GM18870 (cell line): ENCODE measurements at regions not wholly inside any gene's neighbourhood (a gene's known extent, or its start where the extent isn't known, plus 50 kb on each side); places are given as distances from the start of the nearest gene placed in this dataset.

Experiments
- ATAC-seq: cut with Tn5 transposase; IDR thresholded peaks from one replicate; pipeline ENCODE4 v1.9.1; 2021; ENCODE audit warnings: moderate library complexity; ENCODE audit not compliant: unreplicated experiment

GRCh38 chr2:35033748-35034147, 1321.8 kb upstream of the CRIM1 start:
- no peak for ATAC-seq

GRCh38 chr2:35023545-35023944, 1332.0 kb upstream of the CRIM1 start:
- ATAC-seq, result no peak

- no peak for ATAC-seq
These were observed 1355.1 kb upstream of the CRIM1 start for GRCh38 chr2:35000453-35000852.

- no peak for ATAC-seq
These were observed 1356.8 kb upstream of the CRIM1 start for GRCh38 chr2:34998741-34999140.

GRCh38 chr2:34997779-34998178, 1357.8 kb upstream of the CRIM1 start:
- ATAC-seq, result no peak

- ATAC-seq, result no peak
These were observed 1360.4 kb upstream of the CRIM1 start for GRCh38 chr2:34995196-34995595.

GRCh38 chr2:34991508-34992274, 1363.9 kb upstream of the CRIM1 start:
- no peak for ATAC-seq

- no peak for ATAC-seq
These were observed 1370.1 kb upstream of the CRIM1 start for GRCh38 chr2:34985474-34985873.

- ATAC-seq, result no peak
These were observed 1374.9 kb upstream of the CRIM1 start for GRCh38 chr2:34980689-34981088.

GRCh38 chr2:34979148-34979547, 1376.4 kb upstream of the CRIM1 start:
- no peak for ATAC-seq

- no peak for ATAC-seq
These were observed 1362.7 kb upstream of the FAM98A start for GRCh38 chr2:34961822-34962221.

GRCh38 chr2:34954758-34955157, 1355.7 kb upstream of the FAM98A start:
- no peak for ATAC-seq

- no peak for ATAC-seq
These were observed 1351.7 kb upstream of the FAM98A start for GRCh38 chr2:34950797-34951196.

- ATAC-seq, result no peak
These were observed 1350.2 kb upstream of the FAM98A start for GRCh38 chr2:34949316-34949715.

- no peak for ATAC-seq
These were observed 1337.0 kb upstream of the FAM98A start for GRCh38 chr2:34936089-34936488.

GRCh38 chr2:34912084-34912483, 1313.0 kb upstream of the FAM98A start:
- peak; percentile 97 for ATAC-seq

- ATAC-seq, result no peak
These were observed 1311.0 kb upstream of the FAM98A start for GRCh38 chr2:34909992-34910705.

GRCh38 chr2:34907812-34908211, 1308.7 kb upstream of the FAM98A start:
- ATAC-seq, result no peak

- no peak for ATAC-seq
These were observed 1302.6 kb upstream of the FAM98A start for GRCh38 chr2:34901739-34902138.

- no peak for ATAC-seq
These were observed 1300.0 kb upstream of the FAM98A start for GRCh38 chr2:34899079-34899478.

- no peak for ATAC-seq
These were observed 1293.7 kb upstream of the FAM98A start for GRCh38 chr2:34892766-34893165.

- no peak for ATAC-seq
These were observed 1293.2 kb upstream of the FAM98A start for GRCh38 chr2:34892256-34892655.
